ENCODE measurements at regions not wholly inside any gene's neighbourhood (a gene's known extent, or its start where the extent isn't known, plus 50 kb on each side); places are given as distances from the start of the nearest gene placed in this dataset.

DNA sequence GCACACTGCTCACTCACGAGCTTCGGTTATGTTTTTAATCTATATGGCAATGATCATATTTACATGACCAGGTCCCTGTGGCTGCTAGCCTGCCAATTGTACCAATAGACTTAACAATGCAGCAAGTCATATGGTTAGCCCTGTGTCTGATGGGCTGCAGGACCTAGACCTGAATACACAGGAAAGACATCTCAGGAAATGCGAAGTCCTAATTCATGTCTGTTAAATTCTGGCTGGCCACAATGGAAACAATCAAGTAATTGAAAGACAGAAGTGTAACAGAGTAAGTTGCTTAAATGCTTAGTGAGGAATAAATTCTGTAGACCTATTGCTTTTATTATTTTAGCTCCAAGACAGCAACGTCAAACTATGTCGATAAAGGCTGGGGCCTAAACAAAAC is 112.4 kb upstream of the FZD8 start:
- Histone ChIP-seq H3K4me2 (ENCODE audit: low read length) (no peak overlapping the region), H3K36me3 (replicated peaks; ENCODE audit: low read depth, low read length) (no peaks in the 10 kb centered on the region), H4K20me1 (ENCODE audit: insufficient read depth, low read length) (no peaks in the 10 kb centered on the region), H3K9me3 (ENCODE audit: insufficient read depth, low read length) (no peaks in the 10 kb centered on the region), H3K27me3 (ENCODE audit: low read depth, low read length) (no peaks in the 10 kb centered on the region), H3K27ac (ENCODE audit: low read length) (no peak overlapping the region), H3K4me1 (ENCODE audit: low read length) (no peaks in the 10 kb centered on the region), H3K4me3 (ENCODE audit: low read length) (no peak overlapping the region), H3K79me2 (ENCODE audit: low read length) (no peaks in the 10 kb centered on the region), H2AFZ (ENCODE audit: low read depth, low read length) (no peak overlapping the region), H3K9ac (ENCODE audit: low read length) (no peak overlapping the region)
- no peak for TF ChIP-seq EZH2phosphoT487 (IDR thresholded peaks at IDR 0.05; ENCODE audit: low read depth)
- TF ChIP-seq, protein P1, sequence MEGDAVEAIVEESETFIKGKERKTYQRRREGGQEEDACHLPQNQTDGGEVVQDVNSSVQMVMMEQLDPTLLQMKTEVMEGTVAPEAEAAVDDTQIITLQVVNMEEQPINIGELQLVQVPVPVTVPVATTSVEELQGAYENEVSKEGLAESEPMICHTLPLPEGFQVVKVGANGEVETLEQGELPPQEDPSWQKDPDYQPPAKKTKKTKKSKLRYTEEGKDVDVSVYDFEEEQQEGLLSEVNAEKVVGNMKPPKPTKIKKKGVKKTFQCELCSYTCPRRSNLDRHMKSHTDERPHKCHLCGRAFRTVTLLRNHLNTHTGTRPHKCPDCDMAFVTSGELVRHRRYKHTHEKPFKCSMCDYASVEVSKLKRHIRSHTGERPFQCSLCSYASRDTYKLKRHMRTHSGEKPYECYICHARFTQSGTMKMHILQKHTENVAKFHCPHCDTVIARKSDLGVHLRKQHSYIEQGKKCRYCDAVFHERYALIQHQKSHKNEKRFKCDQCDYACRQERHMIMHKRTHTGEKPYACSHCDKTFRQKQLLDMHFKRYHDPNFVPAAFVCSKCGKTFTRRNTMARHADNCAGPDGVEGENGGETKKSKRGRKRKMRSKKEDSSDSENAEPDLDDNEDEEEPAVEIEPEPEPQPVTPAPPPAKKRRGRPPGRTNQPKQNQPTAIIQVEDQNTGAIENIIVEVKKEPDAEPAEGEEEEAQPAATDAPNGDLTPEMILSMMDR (IDR thresholded peaks at IDR 0.05; ENCODE audit: low read depth, low read length) = no peak

DNA sequence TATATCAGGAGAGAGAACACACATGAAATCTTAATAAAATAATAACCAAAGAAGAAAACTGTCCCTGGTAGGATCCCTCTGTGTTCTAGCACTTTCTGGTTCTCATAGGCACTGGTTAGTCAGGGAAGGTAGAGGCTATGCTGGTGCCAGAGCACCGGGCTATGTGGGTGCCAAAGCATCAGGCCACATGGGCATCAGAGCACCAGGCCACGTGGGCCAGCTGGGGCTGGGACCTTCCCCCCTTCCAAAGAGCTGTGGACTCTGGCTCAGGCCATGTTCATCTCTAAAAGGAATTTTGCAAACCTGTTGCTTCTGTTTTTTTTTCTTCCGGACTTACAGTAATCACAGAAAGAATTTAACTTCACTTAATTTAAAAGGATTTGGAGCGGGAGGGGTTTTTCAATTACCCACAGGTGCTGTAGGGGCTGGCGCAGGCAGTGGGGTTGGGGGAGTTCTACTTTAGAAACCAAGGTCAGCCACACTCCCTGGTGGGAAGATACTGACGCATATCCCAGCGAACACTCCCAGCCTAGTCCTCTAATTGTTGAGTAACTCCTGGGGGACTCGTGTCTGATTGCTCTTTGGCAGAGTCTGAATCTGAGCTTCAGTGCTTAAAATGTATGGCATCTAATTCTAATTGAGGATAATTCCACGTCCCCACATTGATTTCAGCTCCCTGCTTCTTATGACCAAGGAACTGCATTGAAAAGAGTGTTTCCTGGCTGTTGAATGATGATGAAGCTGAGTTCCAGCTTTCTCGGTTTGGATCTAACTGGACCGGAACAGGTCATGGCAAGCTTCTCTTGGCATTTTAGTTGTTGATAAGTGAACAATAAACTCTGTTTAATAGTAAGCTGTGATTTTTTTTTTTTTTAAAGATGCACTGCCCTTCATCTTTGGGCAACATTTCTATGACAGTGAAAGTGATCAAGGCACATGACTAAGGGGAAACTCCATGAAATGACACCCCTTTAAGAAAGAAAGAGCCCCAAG is 110.7 kb upstream of the FZD8 start:
- Histone ChIP-seq H3K27me3 (ENCODE audit: low read depth, low read length) (no peaks in the 10 kb centered on the region), H3K79me2 (ENCODE audit: low read length) (no peaks in the 10 kb centered on the region), H3K27ac (ENCODE audit: low read length) (no peak overlapping the region), H3K9me3 (ENCODE audit: insufficient read depth, low read length) (no peaks in the 10 kb centered on the region), H3K4me2 (ENCODE audit: low read length) (no peak overlapping the region), H4K20me1 (ENCODE audit: insufficient read depth, low read length) (no peaks in the 10 kb centered on the region), H3K4me3 (ENCODE audit: low read length) (no peak overlapping the region), H3K9ac (ENCODE audit: low read length) (no peak overlapping the region), H3K4me1 (ENCODE audit: low read length) (no peaks in the 10 kb centered on the region), H2AFZ (ENCODE audit: low read depth, low read length) (no peak overlapping the region), H3K36me3 (replicated peaks; ENCODE audit: low read depth, low read length) (no peaks in the 10 kb centered on the region)
- TF ChIP-seq EZH2phosphoT487 (IDR thresholded peaks at IDR 0.05; ENCODE audit: low read depth) = no peak
- TF ChIP-seq, protein P1 (IDR thresholded peaks at IDR 0.05; ENCODE audit: low read depth, low read length) = no peak

DNA sequence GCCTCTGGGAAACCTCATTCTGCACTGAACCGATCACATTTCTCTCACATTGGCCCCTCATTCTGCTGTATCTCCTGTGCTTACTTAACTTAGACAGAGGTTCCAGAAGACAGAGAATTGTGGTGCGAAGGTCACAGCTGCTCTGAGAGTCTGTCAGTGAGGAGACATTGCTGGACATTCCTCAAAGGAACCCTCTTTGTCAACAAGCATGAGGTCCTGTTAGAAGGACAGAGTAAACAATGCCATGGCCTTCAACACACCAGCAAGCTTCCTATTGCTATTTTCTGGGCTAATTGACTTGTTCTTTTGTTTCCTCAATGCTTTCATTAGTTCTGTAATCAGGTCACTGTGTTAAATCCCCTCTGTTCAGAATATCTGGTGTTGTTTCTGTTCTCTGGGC is 109.3 kb upstream of the FZD8 start:
- H3K4me1 ChIP-seq (ENCODE audit: low read length) = no peaks in the 10 kb centered on the region
- H3K4me2 ChIP-seq (ENCODE audit: low read length) = no peak overlapping the region
- no peak overlapping the region for H3K9ac ChIP-seq (ENCODE audit: low read length)
- no peaks in the 10 kb centered on the region for H4K20me1 ChIP-seq (ENCODE audit: insufficient read depth, low read length)
- H3K4me3 ChIP-seq (ENCODE audit: low read length) = no peak overlapping the region
- no peak for TF ChIP-seq EZH2phosphoT487 (IDR thresholded peaks at IDR 0.05; ENCODE audit: low read depth)
- TF ChIP-seq, protein P1 (IDR thresholded peaks at IDR 0.05; ENCODE audit: low read depth, low read length) = no peak
- no peak overlapping the region for H3K27ac ChIP-seq (ENCODE audit: low read length)
- H3K36me3 ChIP-seq (replicated peaks; ENCODE audit: low read depth, low read length) = no peaks in the 10 kb centered on the region
- H3K9me3 ChIP-seq (ENCODE audit: insufficient read depth, low read length) = no peaks in the 10 kb centered on the region
- no peak overlapping the region for H2AFZ ChIP-seq (ENCODE audit: low read depth, low read length)
- H3K79me2 ChIP-seq (ENCODE audit: low read length) = no peaks in the 10 kb centered on the region
- no peaks in the 10 kb centered on the region for H3K27me3 ChIP-seq (ENCODE audit: low read depth, low read length)

DNA sequence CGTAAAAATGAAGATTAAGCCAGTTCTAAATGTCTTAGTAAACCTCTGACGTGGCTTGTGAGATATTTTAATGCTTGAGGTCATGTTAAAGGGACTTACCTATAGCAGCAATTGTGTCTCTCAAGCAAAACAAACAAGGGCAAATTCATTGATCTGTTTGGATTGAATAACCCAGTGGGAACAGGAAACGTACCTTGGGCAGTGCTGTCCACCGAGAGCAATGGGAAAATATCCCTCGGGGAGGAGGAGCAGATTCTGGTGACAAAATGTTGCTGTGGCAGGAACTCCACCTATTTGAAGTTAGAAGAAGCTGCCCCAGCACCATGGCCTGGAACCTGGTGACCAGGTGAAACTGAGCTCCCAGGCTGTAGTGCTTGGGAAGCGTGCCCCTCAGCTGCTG is 107.1 kb upstream of the FZD8 start:
- no peaks in the 10 kb centered on the region for H3K9me3 ChIP-seq (ENCODE audit: insufficient read depth, low read length)
- no peaks in the 10 kb centered on the region for H3K79me2 ChIP-seq (ENCODE audit: low read length)

More for the DNA sequence above, 107.1 kb upstream of the FZD8 start:
- no peak overlapping the region for H3K9ac ChIP-seq (ENCODE audit: low read length)
- no peak overlapping the region for H2AFZ ChIP-seq (ENCODE audit: low read depth, low read length)
- no peak overlapping the region for H3K4me3 ChIP-seq (ENCODE audit: low read length)
- no peak overlapping the region for H3K4me2 ChIP-seq (ENCODE audit: low read length)
- no peaks in the 10 kb centered on the region for H3K27me3 ChIP-seq (ENCODE audit: low read depth, low read length)
- TF ChIP-seq, protein P1 (IDR thresholded peaks at IDR 0.05; ENCODE audit: low read depth, low read length) = no peak
- TF ChIP-seq EZH2phosphoT487 (IDR thresholded peaks at IDR 0.05; ENCODE audit: low read depth) = no peak
- H3K4me1 ChIP-seq (ENCODE audit: low read length) = no peaks in the 10 kb centered on the region
- H3K27ac ChIP-seq (ENCODE audit: low read length) = no peak overlapping the region
- H4K20me1 ChIP-seq (ENCODE audit: insufficient read depth, low read length) = no peaks in the 10 kb centered on the region
- H3K36me3 ChIP-seq (replicated peaks; ENCODE audit: low read depth, low read length) = no peaks in the 10 kb centered on the region

Data from OCI-LY3 (cell line).